HG03066 (cell line): ENCODE measurements at regions not wholly inside any gene's neighbourhood (a gene's known extent, or its start where the extent isn't known, plus 50 kb on each side); places are given as distances from the start of the nearest gene placed in this dataset.

Experiments
- ATAC-seq: cut with Tn5 transposase; IDR thresholded peaks from one replicate; pipeline ENCODE4 v1.9.1; 2021; ENCODE audit warnings: low read depth; ENCODE audit not compliant: unreplicated experiment

GRCh38 chr1:50300297-50300696 is 122.9 kb downstream of the DMRTA2 start:
- no peak for ATAC-seq

DNA sequence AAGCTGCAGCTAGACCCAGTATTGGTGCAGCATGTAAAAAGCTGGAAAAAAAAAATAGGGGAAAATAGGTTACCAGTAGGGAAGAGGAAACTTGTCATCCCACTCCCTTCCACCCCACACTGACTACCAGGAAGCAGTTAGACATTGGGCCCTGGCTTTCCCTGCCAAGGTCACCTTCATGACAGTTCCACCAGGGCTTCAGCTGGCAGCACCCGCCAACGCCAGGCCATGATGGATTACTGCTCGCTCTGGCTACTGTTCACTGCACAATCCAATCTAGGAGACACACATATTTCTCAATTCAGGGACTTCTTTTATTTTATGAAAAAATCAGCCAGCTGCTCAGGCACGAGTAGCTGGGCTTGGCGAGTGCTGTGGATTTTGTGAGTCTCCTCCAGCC is 127.7 kb downstream of the DMRTA2 start:
- no peak for ATAC-seq

- no peak for ATAC-seq
Observed at GRCh38 chr1:50292276-50292675, 131.0 kb downstream of the DMRTA2 start.

- no peak for ATAC-seq
Observed at GRCh38 chr1:50289495-50289894, 133.7 kb downstream of the DMRTA2 start.

DNA sequence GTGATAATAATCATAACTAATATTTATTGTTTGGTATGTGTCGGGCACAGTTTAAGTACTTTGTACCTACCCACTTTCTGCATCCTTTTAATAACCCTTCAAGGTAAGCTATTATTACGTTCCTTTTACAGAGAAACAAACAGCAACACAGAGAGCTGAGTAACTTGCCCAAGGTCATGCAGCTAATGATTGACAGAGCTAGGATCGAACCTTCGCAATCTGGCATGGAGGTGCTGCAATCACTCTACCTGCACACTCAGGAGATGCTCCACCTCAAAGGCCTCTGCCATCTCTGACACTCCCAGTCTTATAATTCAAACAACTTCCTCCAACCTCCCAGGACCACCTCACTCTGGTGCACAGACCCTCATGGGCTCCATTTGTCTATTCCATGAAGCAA is 137.2 kb downstream of the DMRTA2 start:
- no peak for ATAC-seq

GRCh38 chr1:50279622-50280330 is 143.5 kb downstream of the DMRTA2 start:
- ATAC-seq = no peak

GRCh38 chr1:50278961-50279360 is 144.3 kb downstream of the DMRTA2 start:
- ATAC-seq = no peak

DNA sequence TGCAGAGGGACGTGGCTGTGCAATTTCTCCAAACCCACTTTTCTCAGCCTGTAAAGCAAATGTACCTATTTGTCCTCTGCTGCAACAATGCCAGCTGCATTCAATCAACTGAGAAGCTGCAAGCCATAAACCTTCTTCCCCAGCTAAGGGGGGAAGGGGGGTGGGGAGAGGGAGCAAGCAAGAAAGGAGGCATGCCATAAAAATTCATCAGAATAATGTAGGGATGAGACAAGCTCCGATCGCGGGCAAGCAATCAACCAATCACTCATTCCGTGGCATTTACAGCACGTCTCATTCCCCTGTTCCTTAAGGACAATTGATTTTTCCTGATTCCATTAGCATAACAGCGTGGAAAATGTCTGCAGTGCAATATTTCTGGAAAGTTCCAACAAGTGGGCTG is 144.8 kb downstream of the DMRTA2 start:
- ATAC-seq = no peak

DNA sequence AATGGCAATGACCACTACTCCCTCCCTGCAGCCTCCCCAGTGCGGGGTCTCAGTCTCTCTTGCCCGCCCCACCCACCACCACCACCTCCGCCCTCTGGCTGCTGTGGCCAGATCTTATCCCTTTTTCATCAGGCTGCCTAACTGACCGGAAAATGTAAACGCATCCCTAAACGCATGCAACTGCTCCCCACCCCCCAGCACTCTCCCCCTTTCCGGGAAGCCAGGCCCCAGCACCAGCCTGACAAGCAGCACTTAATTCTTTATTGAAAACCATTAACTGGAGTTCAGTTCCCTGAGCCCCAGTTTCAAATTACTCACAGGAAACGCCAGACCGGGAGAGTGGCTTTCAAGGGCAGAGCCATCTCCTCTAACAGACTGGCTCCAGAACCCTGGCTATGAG is 147.7 kb downstream of the DMRTA2 start:
- ATAC-seq = no peak

GRCh38 chr1:50272912-50273311 is 150.3 kb downstream of the DMRTA2 start:
- ATAC-seq = no peak

GRCh38 chr1:50271968-50272578 is 151.2 kb downstream of the DMRTA2 start:
- peak; percentile 56 for ATAC-seq

- ATAC-seq = no peak
Observed at GRCh38 chr1:50271337-50271736, 151.9 kb downstream of the DMRTA2 start.

DNA sequence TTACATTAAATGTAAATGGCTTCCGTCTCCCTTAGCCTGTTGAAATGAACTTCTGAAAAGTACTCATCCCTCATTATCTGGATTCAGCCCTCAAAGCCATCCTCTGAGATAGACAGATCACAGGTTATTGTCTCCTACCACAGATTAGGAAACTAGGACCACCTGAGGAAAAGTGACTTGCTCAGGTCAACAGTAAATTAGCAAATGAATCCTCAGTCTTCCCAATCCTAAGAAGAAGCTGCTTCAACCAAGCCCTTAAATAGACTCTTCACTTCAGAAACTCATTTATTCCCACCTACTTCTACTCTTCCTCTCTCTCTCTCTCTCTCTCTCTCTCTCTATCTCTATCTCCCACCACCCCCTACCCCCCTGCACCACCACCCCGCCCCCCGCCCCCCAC is 152.3 kb downstream of the DMRTA2 start:
- ATAC-seq = no peak

- no peak for ATAC-seq
Observed at GRCh38 chr1:50268049-50268448, 155.2 kb downstream of the DMRTA2 start.

GRCh38 chr1:50266509-50266908 is 156.7 kb downstream of the DMRTA2 start:
- no peak for ATAC-seq

DNA sequence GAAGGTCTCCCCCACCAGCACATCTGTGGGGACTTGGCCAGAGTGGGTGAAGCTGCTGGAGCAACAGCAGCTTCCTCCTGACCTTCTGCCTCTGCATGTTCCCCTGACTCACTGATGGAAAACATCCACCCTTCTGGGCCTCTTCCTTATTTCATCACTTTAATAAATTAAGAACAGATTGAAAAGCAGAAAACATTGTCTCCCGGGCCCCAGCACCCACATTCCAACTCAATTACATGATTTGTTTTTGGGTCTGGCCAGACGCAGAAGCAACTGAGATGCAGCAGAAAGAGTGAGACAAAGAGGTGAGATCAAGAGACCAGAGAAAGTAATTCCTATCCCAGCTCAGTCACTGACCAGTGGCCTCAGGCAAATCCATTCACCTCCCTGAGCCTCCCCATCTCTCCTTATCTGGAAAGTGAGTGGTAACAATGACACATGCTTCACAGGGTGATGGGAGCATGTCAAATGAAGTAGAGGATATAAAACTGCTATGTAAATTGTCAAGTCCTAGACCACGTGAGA is 157.1 kb downstream of the ELAVL4 start:
- no peak for ATAC-seq

- ATAC-seq = no peak
Observed at GRCh38 chr1:50264590-50264989, 155.9 kb downstream of the ELAVL4 start.

- ATAC-seq = no peak
Observed at GRCh38 chr1:50262436-50262835, 153.7 kb downstream of the ELAVL4 start.

DNA sequence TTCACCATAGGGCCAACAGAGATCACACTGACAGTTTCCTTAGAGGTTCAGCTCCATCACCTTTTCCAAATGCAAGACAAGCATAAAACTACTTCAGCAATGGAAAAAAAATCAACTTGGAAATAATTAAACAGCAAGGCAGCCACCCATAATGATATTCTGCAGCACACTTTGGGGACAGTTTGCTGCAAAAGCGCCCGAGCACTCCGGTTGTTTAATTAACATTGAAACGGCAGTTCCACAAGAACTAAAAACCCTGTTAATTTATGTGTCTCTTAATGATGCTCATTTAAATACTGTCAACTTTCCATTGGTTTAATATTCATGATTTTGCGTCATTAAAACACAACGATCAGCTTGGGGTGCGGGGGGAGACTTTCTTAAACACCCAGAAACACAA is 153.2 kb downstream of the ELAVL4 start:
- no peak for ATAC-seq

DNA sequence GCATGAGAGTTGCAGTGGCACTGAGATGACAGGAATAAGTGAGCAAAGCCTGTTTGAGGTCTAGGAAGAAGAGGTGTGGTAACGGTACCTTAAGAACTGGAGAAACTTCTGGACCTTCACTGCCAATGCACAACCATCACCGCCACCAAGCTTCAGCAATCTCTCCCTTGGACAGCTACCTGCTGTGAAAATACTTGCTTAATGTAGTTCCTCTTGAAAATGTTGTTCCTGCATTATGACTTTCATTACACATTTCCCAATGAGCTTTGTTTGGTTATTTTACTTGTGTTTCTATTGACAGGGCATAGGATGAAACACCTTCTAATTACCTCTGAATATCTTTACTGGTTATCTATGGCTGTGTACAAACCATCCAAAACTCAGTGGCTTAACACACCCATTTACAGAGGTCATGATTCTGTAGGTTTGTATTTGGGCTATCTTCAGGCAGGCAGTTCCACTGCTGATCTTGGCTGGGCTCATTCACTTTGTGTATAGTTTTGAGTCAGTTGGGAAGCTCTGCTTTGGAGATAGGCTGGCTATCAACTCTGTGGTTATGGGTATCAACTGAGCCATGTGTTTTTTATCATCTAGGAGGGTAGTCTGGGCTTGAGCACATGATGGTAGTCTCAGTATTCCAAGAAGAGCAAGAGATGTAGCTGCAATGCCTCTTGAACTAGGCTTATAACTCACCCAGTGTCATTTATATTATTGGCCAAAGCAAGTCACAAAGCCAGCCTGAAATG is 149.4 kb downstream of the ELAVL4 start:
- no peak for ATAC-seq

DNA sequence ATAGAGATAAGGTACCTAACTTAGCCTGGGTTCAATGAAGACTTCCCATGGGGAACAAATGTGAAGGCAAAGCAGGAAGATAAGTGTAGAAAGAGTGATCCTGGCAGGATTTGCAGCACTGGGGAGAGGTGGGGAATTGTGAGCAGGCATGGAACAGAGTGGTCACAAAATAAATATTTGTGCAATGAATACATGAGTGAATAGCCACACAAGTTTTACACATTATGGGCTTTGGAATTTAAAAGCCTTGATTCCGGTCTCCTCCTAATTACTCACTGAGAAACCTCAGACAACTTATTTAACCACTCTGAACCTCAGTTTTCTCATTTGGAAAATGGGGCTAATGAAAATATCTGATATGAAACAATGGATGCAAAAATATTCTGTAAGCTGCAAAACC is 148.3 kb downstream of the ELAVL4 start:
- ATAC-seq = no peak
